ENCODE measurements at regions not wholly inside any gene's neighbourhood (a gene's known extent, or its start where the extent isn't known, plus 50 kb on each side); places are given as distances from the start of the nearest gene placed in this dataset.

- Histone ChIP-seq H3K9me3 (ENCODE audit: control insufficient read depth, low read length) (no peaks in the 10 kb centered on the region), H3K27ac (ENCODE audit: insufficient read depth, low read depth, low read length, poor library complexity, severe bottlenecking) (no peak overlapping the region), H3K4me3 (ENCODE audit: insufficient read depth, low read depth, low read length) (no peak overlapping the region), H3K36me3 (ENCODE audit: control insufficient read depth, insufficient read depth, low read length) (no peaks in the 10 kb centered on the region), H3K27me3 (ENCODE audit: control insufficient read depth, insufficient read depth, low read length, poor library complexity, severe bottlenecking) (no peaks in the 10 kb centered on the region), H3K4me1 (ENCODE audit: control insufficient read depth, insufficient read depth, low read length) (peaks cover 3% of the 10 kb centered on the region)
- 83 to 85% methylated on average over 5 of the region's 5 CpGs for WGBS, 2 experiments
Observed at GRCh38 chr16:9412915-9413264, 321.4 kb downstream of the HAPSTR1 start.

GRCh38 chr16:9415545-9415944 is 324.1 kb downstream of the HAPSTR1 start:
- Histone ChIP-seq H3K4me3 (ENCODE audit: insufficient read depth, low read depth, low read length) (no peak overlapping the region), H3K27ac (ENCODE audit: insufficient read depth, low read depth, low read length, poor library complexity, severe bottlenecking) (no peak overlapping the region), H3K27me3 (ENCODE audit: control insufficient read depth, insufficient read depth, low read length, poor library complexity, severe bottlenecking) (no peaks in the 10 kb centered on the region), H3K9me3 (ENCODE audit: control insufficient read depth, low read length) (no peaks in the 10 kb centered on the region), H3K4me1 (ENCODE audit: control insufficient read depth, insufficient read depth, low read length) (no peaks in the 10 kb centered on the region), H3K36me3 (ENCODE audit: control insufficient read depth, insufficient read depth, low read length) (no peaks in the 10 kb centered on the region)
- 98 to 99% methylated on average over 4 of the region's 4 CpGs for WGBS, 2 experiments

GRCh38 chr16:9417898-9418297 is 326.5 kb downstream of the HAPSTR1 start:
- Histone ChIP-seq H3K27ac (ENCODE audit: insufficient read depth, low read depth, low read length, poor library complexity, severe bottlenecking) (no peak overlapping the region), H3K27me3 (ENCODE audit: control insufficient read depth, insufficient read depth, low read length, poor library complexity, severe bottlenecking) (no peaks in the 10 kb centered on the region), H3K4me3 (ENCODE audit: insufficient read depth, low read depth, low read length) (no peak overlapping the region), H3K36me3 (ENCODE audit: control insufficient read depth, insufficient read depth, low read length) (no peaks in the 10 kb centered on the region), H3K9me3 (ENCODE audit: control insufficient read depth, low read length) (no peaks in the 10 kb centered on the region), H3K4me1 (ENCODE audit: control insufficient read depth, insufficient read depth, low read length) (no peaks in the 10 kb centered on the region)
- 96 to 97% methylated on average over 2 of the region's 2 CpGs for WGBS, 2 experiments

- Histone ChIP-seq H3K36me3 (ENCODE audit: control insufficient read depth, insufficient read depth, low read length) (no peaks in the 10 kb centered on the region), H3K27ac (ENCODE audit: insufficient read depth, low read depth, low read length, poor library complexity, severe bottlenecking) (no peak overlapping the region), H3K27me3 (ENCODE audit: control insufficient read depth, insufficient read depth, low read length, poor library complexity, severe bottlenecking) (no peaks in the 10 kb centered on the region), H3K4me3 (ENCODE audit: insufficient read depth, low read depth, low read length) (no peak overlapping the region), H3K9me3 (ENCODE audit: control insufficient read depth, low read length) (no peaks in the 10 kb centered on the region), H3K4me1 (ENCODE audit: control insufficient read depth, insufficient read depth, low read length) (no peaks in the 10 kb centered on the region)
- 88 to 90% methylated on average over 3 of the region's 3 CpGs for WGBS, 2 experiments
Observed at GRCh38 chr16:9419161-9419560, 327.7 kb downstream of the HAPSTR1 start.

GRCh38 chr16:9422762-9423513 is 331.5 kb downstream of the HAPSTR1 start:
- H3K27me3 ChIP-seq (ENCODE audit: control insufficient read depth, insufficient read depth, low read length, poor library complexity, severe bottlenecking) = no peaks in the 10 kb centered on the region
- H3K4me1 ChIP-seq (ENCODE audit: control insufficient read depth, insufficient read depth, low read length) = no peaks in the 10 kb centered on the region
- H3K27ac ChIP-seq (ENCODE audit: insufficient read depth, low read depth, low read length, poor library complexity, severe bottlenecking) = no peak overlapping the region
- no peaks in the 10 kb centered on the region for H3K9me3 ChIP-seq (ENCODE audit: control insufficient read depth, low read length)
- H3K4me3 ChIP-seq (ENCODE audit: insufficient read depth, low read depth, low read length) = no peak overlapping the region
- WGBS, 2 experiments = 95% methylated on average over 6 to 7 of the region's 7 CpGs
- no peaks in the 10 kb centered on the region for H3K36me3 ChIP-seq (ENCODE audit: control insufficient read depth, insufficient read depth, low read length)

- H3K9me3 ChIP-seq (ENCODE audit: control insufficient read depth, low read length) = no peaks in the 10 kb centered on the region
- no peaks in the 10 kb centered on the region for H3K4me1 ChIP-seq (ENCODE audit: control insufficient read depth, insufficient read depth, low read length)
- H3K27ac ChIP-seq (ENCODE audit: insufficient read depth, low read depth, low read length, poor library complexity, severe bottlenecking) = no peak overlapping the region
- no peak overlapping the region for H3K4me3 ChIP-seq (ENCODE audit: insufficient read depth, low read depth, low read length)
- no peaks in the 10 kb centered on the region for H3K27me3 ChIP-seq (ENCODE audit: control insufficient read depth, insufficient read depth, low read length, poor library complexity, severe bottlenecking)
- 86 to 95% methylated on average over 3 of the region's 3 CpGs for WGBS, 2 experiments
- H3K36me3 ChIP-seq (ENCODE audit: control insufficient read depth, insufficient read depth, low read length) = no peaks in the 10 kb centered on the region
Observed at GRCh38 chr16:9425236-9425635, 333.8 kb downstream of the HAPSTR1 start.

- H3K27ac ChIP-seq (ENCODE audit: insufficient read depth, low read depth, low read length, poor library complexity, severe bottlenecking) = no peak overlapping the region
- WGBS, 2 experiments = 93 to 94% methylated on average over 7 of the region's 7 CpGs
- no peaks in the 10 kb centered on the region for H3K9me3 ChIP-seq (ENCODE audit: control insufficient read depth, low read length)
- H3K27me3 ChIP-seq (ENCODE audit: control insufficient read depth, insufficient read depth, low read length, poor library complexity, severe bottlenecking) = no peaks in the 10 kb centered on the region
- no peaks in the 10 kb centered on the region for H3K4me1 ChIP-seq (ENCODE audit: control insufficient read depth, insufficient read depth, low read length)
- no peak overlapping the region for H3K4me3 ChIP-seq (ENCODE audit: insufficient read depth, low read depth, low read length)
- no peaks in the 10 kb centered on the region for H3K36me3 ChIP-seq (ENCODE audit: control insufficient read depth, insufficient read depth, low read length)
Observed at GRCh38 chr16:9428355-9429005, 337.0 kb downstream of the HAPSTR1 start.

GRCh38 chr16:9429646-9430330 is 338.3 kb downstream of the HAPSTR1 start:
- Histone ChIP-seq H3K27ac (ENCODE audit: insufficient read depth, low read depth, low read length, poor library complexity, severe bottlenecking) (no peak overlapping the region), H3K36me3 (ENCODE audit: control insufficient read depth, insufficient read depth, low read length) (no peaks in the 10 kb centered on the region), H3K4me3 (ENCODE audit: insufficient read depth, low read depth, low read length) (no peak overlapping the region), H3K4me1 (ENCODE audit: control insufficient read depth, insufficient read depth, low read length) (no peaks in the 10 kb centered on the region), H3K27me3 (ENCODE audit: control insufficient read depth, insufficient read depth, low read length, poor library complexity, severe bottlenecking) (no peaks in the 10 kb centered on the region), H3K9me3 (ENCODE audit: control insufficient read depth, low read length) (no peaks in the 10 kb centered on the region)
- 91 to 92% methylated on average over 9 to 10 of the region's 10 CpGs for WGBS, 2 experiments

- 93 to 100% methylated on average over 1 of the region's 2 CpGs for WGBS, 2 experiments
- no peak overlapping the region for H3K27ac ChIP-seq (ENCODE audit: insufficient read depth, low read depth, low read length, poor library complexity, severe bottlenecking)
- no peaks in the 10 kb centered on the region for H3K36me3 ChIP-seq (ENCODE audit: control insufficient read depth, insufficient read depth, low read length)
- no peaks in the 10 kb centered on the region for H3K9me3 ChIP-seq (ENCODE audit: control insufficient read depth, low read length)
- H3K4me1 ChIP-seq (ENCODE audit: control insufficient read depth, insufficient read depth, low read length) = no peaks in the 10 kb centered on the region
- no peaks in the 10 kb centered on the region for H3K27me3 ChIP-seq (ENCODE audit: control insufficient read depth, insufficient read depth, low read length, poor library complexity, severe bottlenecking)
- H3K4me3 ChIP-seq (ENCODE audit: insufficient read depth, low read depth, low read length) = no peak overlapping the region
Observed at GRCh38 chr16:9434659-9435058, 343.2 kb downstream of the HAPSTR1 start.

GRCh38 chr16:9436175-9436574 is 344.7 kb downstream of the HAPSTR1 start:
- 92% methylated on average over 6 of the region's 6 CpGs for WGBS, 2 experiments
- no peak overlapping the region for H3K4me3 ChIP-seq (ENCODE audit: insufficient read depth, low read depth, low read length)
- no peaks in the 10 kb centered on the region for H3K9me3 ChIP-seq (ENCODE audit: control insufficient read depth, low read length)
- peaks cover 3% of the 10 kb centered on the region for H3K4me1 ChIP-seq (ENCODE audit: control insufficient read depth, insufficient read depth, low read length)
- no peak overlapping the region for H3K27ac ChIP-seq (ENCODE audit: insufficient read depth, low read depth, low read length, poor library complexity, severe bottlenecking)
- no peaks in the 10 kb centered on the region for H3K36me3 ChIP-seq (ENCODE audit: control insufficient read depth, insufficient read depth, low read length)
- H3K27me3 ChIP-seq (ENCODE audit: control insufficient read depth, insufficient read depth, low read length, poor library complexity, severe bottlenecking) = no peaks in the 10 kb centered on the region

Data from ectodermal cell (in vitro differentiated cells).